GM21423 (cell line): ENCODE measurements at regions not wholly inside any gene's neighbourhood (a gene's known extent, or its start where the extent isn't known, plus 50 kb on each side); places are given as distances from the start of the nearest gene placed in this dataset.
"Not testable (repeated sequence)": the region's sequence is repeated elsewhere in the genome, so short reads cannot be mapped to it uniquely, and the experiment has no call there.

Experiments used
- ATAC-seq: cut with Tn5 transposase; IDR thresholded peaks from one replicate; pipeline ENCODE4 v1.9.1; 2021; ENCODE audit warnings: mild to moderate bottlenecking, moderate library complexity; ENCODE audit not compliant: unreplicated experiment

DNA sequence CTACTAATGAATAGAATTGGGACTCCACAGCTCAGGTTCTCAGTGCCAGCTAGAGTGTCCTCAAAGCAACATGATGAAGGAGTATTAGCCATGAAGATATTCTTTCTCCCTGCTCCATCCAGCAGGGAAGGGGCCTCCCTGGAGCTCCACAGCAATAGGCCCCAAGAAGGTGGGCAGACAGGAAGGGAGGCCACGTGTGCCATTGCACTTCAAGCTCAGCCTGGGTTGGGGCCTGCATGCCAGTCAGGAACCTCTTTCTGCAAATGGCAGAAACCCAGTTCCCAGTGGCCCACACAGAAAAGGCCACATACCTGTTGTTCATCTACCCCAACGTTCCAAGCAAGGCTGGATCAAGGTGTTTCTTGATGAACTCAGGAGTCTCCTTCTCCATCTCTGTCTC lies 357.5 kb upstream of the SFSWAP start:
- no peak for ATAC-seq

DNA sequence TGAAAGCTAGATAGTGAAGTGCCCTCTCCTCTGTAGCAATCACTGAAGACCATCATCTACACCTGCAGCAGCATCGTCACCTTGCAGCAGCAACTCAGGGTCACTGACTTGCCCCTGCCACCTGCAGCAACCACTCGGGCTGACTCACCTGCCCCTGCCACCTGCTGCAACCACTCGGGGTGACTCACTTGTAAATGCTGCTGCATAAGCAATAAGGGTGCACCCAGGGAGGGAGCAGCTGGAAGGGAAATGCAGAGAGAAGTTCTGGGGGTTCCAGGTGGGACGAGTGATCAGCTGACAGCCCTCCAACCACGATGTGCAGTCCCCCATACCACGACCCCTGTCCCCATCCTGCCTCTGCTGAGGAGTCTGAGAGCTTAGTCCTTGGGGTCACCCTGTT lies 357.1 kb upstream of the SFSWAP start:
- ATAC-seq: no peak

DNA sequence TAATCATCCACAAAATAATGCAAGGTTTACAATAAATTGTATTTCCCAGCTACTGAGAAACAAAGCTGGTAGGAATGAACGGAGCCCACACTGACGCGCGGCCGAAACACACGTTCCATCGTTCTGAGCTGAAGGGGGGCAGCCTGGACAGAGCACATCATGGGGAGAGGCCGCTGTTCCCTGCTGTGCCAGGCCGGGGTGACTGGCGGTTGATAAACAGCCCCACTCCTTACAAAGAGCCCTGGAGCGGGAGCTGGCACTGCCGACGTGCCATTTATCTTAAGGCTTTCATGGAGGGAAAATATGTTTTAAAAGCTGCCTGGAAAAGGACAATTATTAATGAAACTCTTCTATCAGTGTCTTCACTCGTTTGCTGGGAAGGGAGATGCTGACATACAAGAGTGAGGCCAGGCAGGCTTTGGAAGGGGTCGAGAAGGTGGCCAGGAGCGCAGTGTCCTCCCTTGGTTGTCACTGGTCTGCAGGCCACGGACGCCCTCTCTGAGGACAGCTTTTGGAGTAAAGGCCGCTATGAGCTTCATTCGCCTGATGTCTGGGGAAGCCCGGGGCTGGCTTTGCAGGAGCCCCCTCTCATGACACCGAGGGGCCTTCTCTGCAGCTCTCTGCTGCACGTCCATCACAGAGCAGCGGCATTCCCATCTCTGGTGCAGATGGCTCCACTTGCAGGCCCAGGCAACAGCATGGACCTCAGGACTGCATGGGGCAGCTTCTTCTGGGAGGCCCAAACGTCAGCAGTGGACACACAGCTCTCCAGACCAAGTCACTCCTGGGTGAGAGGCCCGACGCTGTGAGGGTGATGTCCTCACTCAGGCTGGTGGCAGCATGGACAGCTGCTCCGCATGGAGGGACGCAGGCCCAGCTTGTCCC lies 355.3 kb upstream of the SFSWAP start:
- ATAC-seq: no peak

DNA sequence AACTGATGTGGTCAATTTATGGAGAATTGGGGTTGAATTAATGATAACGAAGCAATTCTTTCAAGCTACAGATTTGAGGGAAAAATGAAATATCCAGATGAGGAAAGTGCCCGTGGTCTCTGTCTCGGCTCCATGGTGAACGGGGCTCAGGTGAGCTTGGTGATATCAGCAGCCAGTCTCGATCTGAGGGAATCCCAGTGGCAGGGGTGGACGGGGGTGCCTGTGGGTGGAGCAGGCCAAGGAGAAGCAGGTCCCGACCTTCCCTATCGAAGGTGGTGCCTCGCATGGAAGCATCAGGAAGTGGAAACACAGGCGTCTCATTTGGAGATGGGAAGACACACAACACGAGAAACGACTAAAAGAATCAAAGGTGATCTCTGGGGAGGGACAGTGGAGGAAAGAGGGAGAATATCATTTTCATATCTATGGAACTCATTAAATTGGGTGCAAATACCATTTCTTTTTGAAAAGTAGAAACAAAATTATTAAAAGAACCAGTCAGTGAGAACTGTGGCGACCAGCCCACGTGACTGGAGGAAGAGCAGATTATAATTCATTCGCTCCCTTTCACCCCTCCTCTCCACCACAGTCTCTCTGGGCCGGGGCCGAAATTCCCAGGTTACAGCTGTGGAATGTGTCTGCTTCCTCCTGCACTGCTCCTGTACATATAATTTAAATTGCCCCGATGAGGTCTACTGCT lies 354.3 kb upstream of the SFSWAP start:
- ATAC-seq: no peak

DNA sequence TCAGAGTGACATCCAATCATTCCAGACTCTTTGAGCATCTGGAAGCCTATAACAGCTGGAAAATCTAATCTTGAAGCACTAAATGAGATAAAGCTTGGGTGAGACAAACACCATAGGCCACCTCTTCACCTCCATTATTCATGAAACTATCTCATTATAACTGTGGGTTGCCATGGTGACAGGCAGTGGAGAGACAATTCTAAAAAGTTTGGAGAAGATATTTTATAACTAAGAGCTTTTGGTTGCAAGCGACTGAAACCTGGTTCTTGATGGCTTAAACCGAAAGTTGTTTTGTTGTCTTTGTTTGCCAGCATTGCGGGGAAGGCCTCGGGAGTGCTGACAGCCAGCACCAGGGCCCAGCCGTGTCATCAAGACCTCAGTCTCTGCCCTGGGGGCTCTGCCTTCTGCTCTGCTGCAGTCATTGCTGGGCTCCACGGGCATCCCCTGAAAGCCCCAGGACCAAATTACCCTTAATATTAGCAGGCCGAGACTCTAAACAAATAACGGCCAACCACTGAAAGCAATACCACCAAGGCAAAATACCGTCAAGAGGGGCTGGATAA lies 353.6 kb upstream of the SFSWAP start:
- ATAC-seq: no peak

DNA sequence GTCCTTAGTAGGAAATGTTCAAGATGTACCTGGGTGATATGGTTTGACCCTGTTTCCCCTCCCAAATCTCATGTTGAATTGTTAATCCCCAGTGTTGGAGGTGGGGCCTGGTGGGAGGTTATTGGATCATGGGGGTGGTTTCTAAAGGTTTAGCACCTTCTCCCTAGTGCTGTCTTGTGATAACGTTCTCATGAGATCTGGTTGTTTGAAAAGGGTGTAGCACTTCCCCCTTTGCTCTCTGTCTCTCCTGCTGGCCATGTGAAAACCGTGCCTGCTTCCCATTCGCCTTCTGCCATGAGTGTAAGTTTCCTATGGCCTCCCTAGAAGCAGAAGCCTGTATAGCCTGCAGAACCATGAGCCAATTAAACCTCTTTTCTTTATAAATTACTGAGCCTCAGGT lies 353.0 kb upstream of the SFSWAP start:
- ATAC-seq: no peak

DNA sequence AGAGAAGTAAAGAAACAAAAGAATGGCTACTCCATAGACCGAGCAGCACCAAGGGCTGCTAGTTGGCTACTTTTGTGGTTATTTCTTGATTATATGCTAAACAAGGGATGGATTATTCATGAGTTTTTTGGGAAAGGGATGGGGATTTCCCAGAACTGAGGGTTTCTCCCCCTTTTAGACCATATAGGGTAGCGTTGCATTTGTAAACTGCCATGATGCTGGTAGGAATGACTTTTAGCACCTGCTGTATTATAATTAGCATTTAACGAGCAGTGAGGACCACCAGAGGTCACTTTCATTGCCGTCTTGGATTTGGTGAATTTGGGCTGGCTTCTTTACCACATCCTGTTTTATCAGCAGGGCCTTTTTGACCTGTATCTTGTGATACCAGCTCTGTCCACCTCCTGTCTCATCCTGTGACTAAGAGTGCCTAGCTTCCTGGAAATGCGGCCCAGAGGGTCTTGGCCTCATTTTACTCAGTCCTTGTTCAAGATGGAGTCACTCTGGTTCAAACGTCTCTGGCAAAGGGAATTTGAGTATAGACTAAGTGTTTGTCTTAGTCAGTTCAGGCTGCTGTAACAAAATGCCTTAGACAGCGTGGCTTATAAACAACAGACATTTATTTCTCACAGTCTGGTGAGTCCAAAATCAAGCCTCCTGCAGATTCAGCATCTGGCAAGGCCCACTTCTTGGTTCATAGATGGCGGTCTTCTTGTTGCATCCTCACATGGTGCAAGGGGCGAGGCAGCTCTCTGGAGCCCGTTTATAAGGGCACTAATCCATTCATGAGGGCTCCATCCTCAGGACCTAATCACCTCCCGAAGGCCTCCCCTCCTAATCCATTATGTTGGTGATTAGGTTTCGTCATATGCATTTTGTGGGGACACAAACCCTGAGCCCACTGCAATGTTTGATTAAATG lies 348.3 kb upstream of the SFSWAP start:
- ATAC-seq: no peak

DNA sequence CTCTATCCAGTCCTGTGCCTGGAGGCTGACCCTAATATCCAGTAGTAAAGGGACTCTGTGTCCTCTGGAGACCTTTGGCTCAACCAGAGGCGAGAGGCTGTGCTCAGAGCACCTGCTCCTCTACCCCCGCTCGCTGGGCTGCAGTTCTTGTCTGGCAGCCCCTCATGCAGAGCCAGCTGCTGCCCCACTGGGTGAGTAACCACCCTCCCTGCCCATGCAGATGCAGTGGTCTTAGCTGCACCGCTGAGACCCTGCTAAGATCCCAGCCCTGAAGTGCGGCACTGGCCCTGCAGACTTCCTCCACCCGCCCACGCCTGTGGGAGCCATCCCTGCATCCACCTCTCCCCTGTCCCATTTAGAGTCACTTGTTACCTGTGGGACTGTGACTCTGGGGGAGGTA lies 347.5 kb upstream of the SFSWAP start:
- no peak for ATAC-seq

DNA sequence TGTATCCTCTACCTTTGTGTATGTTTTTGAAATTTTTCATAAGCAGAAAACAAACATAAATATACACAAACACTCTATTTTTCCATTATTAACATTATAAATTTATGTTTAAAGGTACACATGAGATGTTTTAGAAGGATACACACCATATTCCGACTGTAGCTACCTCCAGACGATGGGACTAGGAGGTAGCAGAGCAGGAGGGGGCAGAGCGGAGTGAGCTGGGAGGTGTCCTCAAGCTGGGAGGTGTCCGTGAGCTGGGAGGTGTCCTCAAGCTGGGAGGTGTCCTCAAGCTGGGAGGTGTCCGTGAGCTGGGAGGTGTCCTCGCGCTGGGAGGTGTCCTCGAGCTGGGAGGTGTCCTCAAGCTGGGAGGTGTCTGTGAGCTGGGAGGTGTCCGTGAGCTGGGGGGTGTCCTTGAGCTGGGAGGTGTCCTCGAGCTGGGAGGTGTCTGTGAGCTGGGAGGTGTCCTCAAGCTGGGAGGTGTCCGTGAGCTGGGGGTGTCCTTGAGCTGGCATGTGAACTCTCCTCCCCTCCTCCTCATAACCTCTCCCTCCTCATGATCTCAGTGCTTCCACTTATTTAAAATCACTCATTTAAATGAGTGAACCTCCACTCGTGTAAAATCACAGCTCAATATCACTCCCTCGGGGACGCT lies 346.9 kb upstream of the SFSWAP start:
- no peak for ATAC-seq

DNA sequence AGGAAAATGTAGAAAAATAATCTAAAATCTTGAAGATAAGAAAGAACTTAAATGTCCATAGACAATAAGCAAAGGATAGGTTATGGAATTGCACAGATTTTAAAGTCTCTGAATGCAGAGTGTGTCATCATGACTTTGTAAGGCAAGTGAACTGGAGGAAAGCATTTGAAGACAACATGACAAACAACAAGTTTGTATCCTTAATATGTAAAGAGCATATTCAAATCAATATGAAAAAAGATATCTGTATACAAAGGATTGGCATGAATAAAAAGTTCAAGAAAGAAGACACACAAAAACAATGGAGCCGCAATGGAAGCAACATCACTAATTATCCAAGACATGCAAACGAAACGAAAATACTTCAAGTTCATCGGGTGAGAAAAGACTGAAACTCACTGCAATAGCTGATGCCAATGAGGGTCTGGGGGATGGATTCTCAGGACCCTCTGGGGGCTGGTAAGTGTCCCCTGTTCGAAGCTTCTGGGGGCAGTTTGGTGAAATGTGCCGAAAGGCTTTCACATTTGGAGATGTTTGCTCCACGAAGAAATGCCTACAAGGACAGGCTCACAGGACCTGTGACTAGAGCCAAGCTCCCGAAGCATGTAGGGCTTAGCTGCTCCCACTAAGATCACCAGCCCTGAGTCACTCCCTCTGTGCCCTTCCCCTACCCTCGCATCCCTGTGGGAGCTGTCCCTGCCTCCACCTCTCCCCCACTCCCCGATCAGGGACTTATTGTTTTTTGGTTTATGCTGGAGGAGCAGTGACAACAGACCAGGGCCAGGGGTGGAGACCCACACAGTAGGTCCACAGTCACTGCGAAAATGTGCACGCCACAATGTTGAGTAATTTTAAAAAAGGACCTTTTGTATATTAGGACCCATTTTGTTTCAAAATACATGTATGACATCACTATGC lies 345.7 kb upstream of the SFSWAP start:
- no peak for ATAC-seq

DNA sequence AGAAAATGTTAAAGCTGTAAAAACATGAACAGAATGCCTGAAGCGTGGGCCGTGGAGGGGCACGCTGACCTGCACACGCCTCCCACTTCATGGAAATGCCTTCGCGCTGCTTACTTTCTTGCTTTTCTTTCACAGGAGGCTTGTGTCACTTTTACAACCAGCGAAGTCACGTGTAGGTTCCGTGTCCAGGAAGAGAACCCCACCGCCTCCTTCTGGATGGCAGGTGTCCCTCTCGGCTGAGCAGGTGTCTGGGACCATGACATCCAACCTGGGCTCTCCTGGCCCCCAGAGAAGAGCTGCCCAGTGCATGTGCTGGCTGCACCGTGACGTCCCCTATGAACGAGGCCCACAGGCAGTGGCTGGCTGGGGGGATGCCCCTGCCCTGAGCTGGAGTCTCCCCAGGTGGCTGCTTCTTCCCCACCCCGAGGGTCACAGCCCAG lies 345.0 kb upstream of the SFSWAP start:
- ATAC-seq: no peak

DNA sequence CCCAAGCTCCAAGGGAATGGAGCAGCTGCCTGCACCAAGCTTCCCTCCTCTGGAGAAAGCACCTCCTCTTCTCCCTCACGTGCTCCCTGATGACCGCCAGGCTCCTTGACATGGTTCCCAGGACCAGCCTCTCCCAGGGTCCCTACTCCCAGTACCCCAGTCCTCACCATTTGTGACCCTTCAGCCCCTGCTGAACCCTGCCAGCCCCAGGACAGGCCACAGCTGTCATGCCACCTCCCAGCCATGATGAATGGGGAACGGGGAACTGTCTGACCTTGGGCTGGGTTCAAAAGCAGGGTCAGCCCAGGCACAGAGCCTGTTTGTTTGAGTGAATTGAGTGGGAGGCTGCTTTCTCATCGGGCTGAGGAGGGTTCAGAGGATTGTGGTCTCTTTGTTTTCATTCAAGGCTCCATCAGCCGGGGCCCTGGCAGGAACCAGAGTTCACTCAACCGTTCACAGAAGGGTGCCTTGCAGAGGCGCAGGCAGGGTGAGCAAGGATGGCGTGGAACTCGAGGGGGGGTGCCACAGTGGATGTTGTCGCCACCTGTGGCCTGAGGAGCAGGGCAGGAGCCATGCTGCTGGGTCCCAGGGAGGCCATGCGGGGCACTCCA lies 344.5 kb upstream of the SFSWAP start:
- ATAC-seq: no peak

DNA sequence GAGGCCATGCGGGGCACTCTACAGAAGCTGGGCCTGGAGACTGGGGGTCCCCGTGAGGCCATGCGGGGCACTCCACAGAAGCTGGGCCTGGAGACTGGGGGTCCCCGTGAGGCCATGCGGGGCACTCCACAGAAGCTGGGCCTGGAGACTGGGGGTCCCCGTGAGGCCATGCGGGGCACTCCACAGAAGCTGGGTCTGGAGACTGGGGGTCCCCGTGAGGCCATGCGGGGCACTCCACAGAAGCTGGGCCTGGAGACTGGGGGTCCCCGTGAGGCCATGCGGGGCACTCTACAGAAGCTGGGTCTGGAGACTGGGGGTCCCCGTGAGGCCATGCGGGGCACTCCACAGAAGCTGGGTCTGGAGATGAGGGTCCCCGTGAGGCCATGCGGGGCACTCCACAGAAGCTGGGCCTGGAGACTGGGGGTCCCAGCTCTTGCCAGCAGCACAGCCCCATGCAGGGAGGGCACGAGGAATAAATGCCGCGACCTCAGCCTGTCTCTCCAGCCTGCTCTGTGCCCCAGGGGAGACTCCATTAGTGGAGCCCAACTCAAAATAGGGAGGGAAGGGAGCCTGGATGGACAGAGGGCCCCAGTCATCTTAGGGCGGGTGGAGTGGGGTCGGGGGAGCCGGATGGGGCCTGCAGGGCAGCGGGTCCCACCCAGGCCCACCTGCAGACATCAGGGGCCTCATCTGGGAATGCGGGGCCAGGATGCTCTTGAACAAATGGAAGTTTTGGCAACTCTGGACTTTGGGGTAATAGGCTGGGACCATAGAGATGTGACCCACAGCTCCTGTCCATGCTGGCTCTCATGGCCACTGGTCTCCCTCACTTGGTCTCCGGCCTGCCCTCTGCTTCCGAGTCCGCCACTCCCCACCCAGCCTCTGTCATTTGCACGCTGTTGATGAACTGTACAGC lies 343.6 kb upstream of the SFSWAP start:
- ATAC-seq: not testable (repeated sequence)

DNA sequence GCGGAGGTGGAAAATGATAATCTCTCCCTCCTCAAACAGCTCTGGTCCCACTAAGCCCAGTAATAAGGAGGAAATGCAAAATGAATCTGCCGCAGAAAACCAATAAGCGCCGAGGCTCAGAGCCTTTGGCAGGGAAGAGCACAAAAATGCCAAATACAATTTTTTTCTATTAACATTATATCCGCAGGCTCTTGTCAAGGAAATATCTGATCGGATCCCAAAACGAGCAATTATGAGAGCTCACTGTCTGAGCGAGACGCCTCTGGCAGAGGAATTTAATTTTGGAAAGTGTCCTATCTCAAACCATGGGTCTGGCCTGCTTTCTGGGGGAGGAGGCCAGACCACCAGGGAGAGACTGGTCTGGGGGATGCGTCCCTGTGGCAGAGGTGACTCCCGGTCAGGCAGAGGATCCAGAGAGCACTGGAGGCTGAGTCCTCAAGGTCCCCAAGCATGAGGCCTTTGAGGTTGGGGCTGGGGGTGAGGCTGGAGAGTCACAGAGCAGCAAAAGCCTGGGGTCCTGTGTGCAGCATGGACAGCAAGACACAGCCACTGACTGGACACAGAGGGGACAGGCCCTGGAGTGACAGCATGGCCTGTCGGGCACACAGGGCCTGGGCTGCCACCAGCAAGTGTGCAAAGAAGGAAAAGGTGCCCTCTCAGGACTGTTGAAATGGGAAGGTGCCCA lies 342.8 kb upstream of the SFSWAP start:
- no peak for ATAC-seq

DNA sequence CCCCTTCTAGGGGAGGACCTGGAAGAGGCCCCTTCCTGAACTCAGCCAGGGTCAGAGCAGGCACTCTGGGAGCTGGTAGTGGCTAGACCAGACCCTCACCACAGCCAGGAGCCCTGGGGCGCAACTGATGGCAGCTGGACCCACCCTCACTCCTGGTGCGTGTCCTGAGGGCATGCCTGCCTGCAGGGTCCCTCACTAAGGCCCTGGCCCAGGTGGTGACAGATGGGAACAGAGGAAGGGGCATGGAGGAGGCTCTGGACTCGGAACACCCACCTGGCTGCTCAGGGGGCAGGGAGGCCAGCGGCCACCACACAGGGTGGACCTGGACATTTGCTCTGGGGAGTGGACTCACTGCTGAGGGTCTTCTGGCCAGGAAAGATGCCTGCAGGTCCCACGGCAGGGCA lies 342.2 kb upstream of the SFSWAP start:
- no peak for ATAC-seq

DNA sequence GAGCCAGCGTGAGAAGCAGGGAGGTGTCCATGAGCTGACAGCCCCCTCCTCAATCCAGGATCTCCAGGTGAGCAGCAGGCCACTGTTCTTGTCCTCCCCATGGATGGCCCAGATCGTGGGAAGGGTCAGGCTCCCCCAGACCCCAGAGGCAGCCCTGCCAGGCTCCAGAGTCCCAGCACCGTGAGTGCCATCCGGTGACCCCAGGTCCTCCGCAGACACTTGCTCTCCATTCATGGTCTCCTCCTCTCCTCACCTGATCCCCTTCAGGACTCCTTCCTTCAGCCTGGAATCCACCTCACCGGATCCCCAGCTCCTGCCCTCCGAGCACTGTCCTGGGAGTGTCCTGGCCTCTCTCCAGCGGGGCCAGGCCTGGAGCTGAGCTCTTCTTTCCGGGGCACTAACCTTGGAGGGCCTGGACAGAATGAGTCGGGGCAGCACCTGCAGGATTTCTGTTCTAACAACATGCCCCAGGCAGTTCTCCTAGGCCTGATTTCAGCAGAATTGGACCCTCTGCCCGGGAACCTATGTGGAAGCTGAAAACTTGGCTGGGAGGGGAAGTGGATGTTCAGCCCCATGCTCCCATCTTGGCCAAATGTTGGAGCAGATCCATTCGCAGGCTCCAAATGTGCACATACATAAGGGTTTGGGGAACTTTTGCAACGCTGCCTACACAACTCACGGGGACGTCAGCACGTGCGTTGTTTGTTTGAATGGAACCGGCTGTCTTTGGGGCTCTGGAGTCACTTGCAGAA lies 341.6 kb upstream of the SFSWAP start:
- ATAC-seq: no peak

DNA sequence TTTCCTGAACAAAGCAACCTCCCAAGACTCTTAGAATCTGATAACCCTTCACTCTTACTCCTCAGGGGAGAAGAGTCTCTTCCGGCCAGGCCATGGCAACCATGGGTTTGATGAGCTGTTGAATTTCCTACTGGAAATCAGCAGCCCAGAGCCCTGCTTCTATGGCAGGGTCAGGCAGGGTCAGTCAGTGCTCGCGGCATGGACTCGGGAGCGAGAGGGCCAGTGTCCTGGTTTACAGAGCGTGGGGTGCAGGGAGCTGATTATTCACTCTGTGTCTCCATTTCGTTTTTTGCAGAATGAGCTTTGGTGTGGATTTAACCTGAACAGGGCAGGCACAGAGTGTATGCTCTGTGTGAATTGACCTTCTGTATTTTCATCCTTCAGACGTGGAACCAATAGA lies 340.6 kb upstream of the SFSWAP start:
- ATAC-seq: no peak
